ENCODE measurements at regions not wholly inside any gene's neighbourhood (a gene's known extent, or its start where the extent isn't known, plus 50 kb on each side); places are given as distances from the start of the nearest gene placed in this dataset.

GRCh38 chr12:105705235-105705634 is 374.7 kb downstream of the C12orf75 start:
- no peak for DNase-seq (ENCODE audit: low spot score)

GRCh38 chr12:105705765-105706164 is 375.3 kb downstream of the C12orf75 start:
- no peak for DNase-seq (ENCODE audit: low spot score)

DNA sequence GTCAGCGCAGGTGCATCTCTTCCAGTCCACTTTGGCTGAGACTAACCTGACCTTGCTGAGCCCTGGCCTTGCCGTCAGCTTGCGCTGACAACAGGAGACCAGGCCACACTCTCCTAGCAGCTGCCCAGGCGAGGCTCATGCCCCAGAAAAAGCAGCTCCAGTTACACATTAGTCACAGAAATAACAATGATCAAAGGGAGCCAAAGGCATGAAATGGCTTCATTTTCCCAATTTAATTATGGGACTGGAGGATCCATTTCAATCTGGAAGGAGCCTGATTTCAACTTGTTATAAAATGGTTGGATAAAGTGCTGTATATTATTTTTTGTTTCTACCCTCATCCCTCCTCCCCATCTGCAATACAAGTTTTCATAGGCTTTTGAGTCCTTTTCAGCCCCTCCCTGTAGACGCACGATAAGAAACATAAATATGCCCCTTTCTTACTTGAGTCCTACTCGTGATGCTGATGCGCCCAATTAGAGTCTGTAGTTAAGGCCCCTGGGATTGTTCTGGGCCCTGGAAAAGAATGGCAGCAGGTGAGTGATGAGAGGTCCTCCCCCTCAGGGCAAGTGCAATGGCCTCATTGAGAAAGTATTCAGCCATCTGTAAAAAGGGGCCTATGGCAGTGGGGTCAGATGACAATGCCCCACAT is 376.0 kb downstream of the C12orf75 start:
- no peak for DNase-seq (ENCODE audit: low spot score)

- no peak for DNase-seq (ENCODE audit: low spot score)
Observed at GRCh38 chr12:105706973-105707334, 376.5 kb downstream of the C12orf75 start.

- no peak for DNase-seq (ENCODE audit: low spot score)
Observed at GRCh38 chr12:105713606-105714305, 383.3 kb downstream of the C12orf75 start.

DNA sequence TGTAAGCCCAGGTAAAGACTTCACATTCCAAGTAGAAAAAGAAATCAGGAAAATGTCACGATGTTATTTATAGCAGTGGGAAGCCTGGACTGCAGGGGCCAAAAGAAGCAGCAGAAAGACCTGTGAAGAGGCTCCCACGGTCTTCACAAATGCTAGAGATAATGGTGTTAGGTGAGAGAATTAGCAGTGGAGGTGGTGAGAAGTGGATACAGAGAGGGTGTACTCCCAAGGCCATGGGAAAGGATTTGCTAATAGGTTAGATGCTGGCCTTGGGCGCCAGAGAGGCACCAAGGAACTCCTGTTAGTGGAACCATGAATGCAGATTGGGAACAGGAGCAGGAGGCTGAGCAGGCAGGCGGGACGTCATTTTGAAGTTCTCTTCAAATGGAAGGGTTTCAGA is 386.1 kb downstream of the C12orf75 start:
- DNase-seq (ENCODE audit: low spot score): no peak

- DNase-seq (ENCODE audit: low spot score): no peak
Observed at GRCh38 chr12:105721051-105721825, 390.7 kb downstream of the C12orf75 start.

DNA sequence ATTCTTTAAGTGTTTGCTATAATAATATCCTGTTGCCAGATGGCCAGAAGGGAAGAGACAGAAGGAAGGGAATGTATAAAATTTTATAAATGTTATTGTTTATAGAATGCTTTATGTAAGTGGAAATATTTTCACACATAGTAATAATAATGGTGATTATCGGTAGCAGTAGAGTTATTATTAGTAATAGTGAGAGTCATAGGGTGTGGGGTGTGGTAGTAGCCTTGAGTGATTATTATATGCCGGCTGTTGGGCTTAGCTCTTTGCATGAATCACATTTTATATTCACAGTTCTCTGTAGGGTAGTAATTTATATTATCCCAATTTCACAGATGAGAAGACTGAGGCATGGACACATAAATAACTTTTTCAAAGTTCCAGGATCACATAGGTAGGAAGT is 391.4 kb downstream of the C12orf75 start:
- DNase-seq (ENCODE audit: low spot score): no peak

GRCh38 chr12:105723066-105723465 is 392.6 kb downstream of the C12orf75 start:
- DNase-seq (ENCODE audit: low spot score): no peak

- DNase-seq (ENCODE audit: low spot score): no peak
Observed at GRCh38 chr12:105723494-105723893, 393.0 kb downstream of the C12orf75 start.

GRCh38 chr12:105724641-105725040 is 394.1 kb downstream of the C12orf75 start:
- no peak for DNase-seq (ENCODE audit: low spot score)

- DNase-seq (ENCODE audit: low spot score): no peak
Observed at GRCh38 chr12:105725054-105725453, 394.6 kb downstream of the C12orf75 start.

DNA sequence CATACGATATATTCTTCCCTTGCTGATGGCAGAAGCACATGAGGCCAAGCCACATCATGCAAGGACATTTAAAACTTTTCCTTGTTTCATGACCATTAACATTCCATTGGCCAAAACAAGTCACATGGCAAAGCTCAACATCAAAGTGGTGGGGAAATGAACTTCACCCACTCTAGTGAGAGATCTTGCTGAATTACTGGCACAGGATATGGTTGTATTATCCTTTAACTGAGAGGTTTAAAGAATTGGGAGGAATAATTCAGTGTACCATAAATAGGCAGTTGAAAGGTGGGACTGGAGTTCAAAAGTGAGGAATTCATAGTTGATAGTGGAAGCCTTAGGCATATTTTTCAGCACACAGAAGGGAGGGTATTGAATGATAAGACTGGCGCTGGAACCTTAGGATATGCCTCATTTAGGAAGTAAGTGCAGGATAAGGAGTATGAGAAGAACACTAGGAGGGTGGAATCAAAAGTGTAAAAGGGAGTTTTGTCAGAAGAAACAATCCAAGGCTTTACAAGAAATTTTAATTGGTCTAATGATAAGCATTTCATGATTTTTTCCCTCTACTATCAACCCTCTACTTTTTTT is 398.8 kb downstream of the C12orf75 start:
- DNase-seq (ENCODE audit: low spot score): no peak

GRCh38 chr12:105729926-105730325 is 399.4 kb downstream of the C12orf75 start:
- DNase-seq (ENCODE audit: low spot score): no peak

DNA sequence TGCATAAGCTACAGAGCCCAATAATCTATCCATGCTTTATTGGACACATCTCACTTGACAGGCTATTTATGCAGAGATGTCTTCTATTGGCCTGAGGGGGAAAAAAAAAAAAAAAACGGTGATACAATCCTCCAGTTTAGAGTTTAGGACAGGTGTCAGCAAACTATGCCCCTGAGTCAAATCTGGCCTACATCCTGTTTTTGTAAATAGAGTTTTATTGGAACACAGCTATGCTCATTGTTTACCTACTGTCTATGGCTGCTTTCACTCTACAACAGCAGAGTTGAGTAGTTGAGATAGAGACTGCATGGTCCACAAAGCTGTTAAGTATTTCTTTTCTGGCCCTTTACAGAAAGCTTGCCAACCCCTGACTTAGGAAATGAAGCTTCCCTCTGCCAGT is 403.1 kb downstream of the C12orf75 start:
- no peak for DNase-seq (ENCODE audit: low spot score)

- no peak for DNase-seq (ENCODE audit: low spot score)
Observed at GRCh38 chr12:105736498-105736897, 402.3 kb downstream of the NUAK1 start.

GRCh38 chr12:105738051-105738450 is 400.7 kb downstream of the NUAK1 start:
- DNase-seq (ENCODE audit: low spot score): no peak

GRCh38 chr12:105740369-105740768 is 398.4 kb downstream of the NUAK1 start:
- no peak for DNase-seq (ENCODE audit: low spot score)

DNA sequence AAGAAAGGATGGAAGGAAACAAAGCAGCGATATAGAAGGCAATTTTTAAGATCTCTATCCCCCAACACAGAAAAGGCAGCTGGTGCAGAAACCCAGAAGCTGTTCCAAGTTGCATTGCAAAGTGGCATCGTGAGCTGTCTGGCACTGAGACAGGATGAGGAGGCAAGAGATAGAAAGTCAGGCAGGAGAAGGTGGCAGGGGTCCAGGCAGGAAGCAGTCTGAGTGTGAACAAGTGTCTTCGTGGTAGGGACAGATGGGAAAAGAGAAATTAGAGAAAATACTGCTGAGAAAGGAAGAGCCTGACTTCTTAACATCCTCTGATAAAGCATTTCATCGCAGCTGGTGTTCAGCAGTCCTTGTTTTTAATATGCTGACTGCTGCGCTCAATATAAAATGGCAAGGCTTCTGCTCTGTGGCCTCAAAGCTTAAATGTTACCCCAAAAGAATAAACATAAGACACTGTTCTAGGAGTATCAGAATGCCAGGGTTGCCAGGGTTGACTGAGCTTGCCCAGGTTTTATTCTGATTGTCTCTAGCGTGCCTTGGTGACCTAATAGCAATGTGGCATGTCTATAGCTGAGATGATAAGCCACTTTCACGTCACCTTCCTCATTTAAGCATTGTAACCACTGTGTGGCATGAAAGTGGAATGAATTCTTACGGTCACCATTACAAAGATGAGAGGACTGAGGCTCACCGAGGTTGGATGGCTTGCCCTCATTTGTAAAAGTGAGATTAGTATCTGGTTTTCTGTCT is 397.6 kb downstream of the NUAK1 start:
- no peak for DNase-seq (ENCODE audit: low spot score)

DNA sequence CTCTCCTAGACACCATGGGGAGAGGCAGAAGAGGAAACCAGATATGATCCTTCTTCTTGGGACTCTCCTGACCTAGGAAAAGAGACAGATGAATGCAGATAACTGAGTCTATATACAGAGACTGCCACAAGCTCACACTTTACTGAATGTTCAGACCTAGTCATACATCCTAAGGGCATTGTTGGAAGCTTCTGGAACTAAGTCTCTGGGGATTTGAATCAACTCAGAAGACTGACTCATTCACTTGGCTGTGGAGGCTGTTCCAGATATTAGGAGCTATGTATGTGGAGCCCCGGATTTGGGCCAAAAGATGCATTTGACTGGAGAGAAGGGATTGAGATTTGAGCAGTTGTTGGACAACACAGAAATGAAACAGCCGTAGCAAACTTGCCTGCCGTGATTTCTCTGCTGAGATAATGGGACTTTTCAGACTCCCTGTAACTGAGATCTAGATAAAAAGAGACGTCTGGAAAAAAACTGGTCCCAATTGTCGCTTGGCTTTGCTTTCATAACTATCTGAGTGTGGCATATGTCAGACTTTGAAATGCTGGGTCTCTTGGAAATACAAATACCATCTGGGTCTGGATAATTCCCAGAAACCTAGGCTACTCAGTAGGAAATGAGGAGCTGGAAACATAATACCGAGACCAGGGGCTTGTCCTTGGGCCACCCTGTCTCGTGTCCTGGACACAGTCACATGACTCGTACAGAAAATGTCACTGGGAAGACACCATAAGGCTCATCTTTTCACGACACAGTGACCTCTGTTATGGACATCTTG is 396.8 kb downstream of the NUAK1 start:
- no peak for DNase-seq (ENCODE audit: low spot score)

DNA sequence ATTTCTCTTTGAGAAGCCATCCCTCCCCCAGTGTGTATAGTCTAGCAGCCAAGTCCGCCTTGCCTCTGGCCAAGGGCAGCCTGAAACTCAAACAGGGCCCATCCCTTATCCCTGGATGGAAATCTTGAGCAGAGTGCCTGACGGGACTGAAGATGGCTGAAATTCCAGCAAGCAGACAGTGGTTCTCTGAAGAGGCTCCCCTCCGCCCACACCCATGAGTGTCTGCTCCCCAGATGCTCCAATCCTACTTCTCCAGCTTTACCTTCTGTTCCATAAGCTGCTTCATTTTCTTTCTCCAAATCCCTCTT is 396.2 kb downstream of the NUAK1 start:
- no peak for DNase-seq (ENCODE audit: low spot score)

Data from left forelimb (tissue), 1 donor.